ENCODE measurements at regions not wholly inside any gene's neighbourhood (a gene's known extent, or its start where the extent isn't known, plus 50 kb on each side); places are given as distances from the start of the nearest gene placed in this dataset.

DNA sequence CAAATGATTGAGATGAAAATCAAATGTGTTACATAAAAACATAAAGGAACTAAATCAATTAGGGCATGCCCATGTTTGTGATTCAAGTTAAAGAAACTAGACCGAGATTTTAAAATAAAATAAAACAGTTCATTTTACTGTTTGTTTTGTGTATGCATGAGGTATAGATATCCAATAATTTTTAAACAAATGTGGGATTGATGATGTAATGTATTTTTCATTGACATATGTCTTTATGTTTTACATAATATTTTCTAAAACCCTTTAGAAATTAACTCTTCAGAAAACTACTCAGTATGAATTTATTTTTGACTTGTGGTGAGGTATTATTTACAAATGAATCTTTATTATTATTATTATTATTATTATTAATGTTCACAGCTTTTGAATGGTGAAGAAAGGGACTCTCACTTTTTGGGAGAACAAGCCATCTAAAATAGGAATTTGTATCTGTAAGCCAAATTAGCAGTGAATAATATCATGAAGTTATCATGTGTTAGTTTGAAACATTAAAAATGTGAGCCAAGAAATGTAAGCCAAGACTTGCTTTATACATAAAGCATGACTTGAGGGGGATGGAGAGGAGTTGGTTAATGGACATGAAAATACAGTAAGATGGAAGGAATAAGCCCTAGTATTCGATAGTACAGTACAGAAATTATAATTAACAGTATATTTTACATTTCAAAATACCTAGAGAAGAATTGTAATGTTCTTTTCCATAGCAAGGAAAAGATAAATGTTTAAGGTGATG, 355.0 kb downstream of the CDH10 start:
- no peak for TF ChIP-seq POLR2AphosphoS5 (IDR thresholded peaks at IDR 0.05)
- TF ChIP-seq, protein P1, sequence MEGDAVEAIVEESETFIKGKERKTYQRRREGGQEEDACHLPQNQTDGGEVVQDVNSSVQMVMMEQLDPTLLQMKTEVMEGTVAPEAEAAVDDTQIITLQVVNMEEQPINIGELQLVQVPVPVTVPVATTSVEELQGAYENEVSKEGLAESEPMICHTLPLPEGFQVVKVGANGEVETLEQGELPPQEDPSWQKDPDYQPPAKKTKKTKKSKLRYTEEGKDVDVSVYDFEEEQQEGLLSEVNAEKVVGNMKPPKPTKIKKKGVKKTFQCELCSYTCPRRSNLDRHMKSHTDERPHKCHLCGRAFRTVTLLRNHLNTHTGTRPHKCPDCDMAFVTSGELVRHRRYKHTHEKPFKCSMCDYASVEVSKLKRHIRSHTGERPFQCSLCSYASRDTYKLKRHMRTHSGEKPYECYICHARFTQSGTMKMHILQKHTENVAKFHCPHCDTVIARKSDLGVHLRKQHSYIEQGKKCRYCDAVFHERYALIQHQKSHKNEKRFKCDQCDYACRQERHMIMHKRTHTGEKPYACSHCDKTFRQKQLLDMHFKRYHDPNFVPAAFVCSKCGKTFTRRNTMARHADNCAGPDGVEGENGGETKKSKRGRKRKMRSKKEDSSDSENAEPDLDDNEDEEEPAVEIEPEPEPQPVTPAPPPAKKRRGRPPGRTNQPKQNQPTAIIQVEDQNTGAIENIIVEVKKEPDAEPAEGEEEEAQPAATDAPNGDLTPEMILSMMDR (IDR thresholded peaks at IDR 0.05): no peak

All from gastroesophageal sphincter (tissue), 3 donors.